PC-9 (cell line): ENCODE measurements at regions not wholly inside any gene's neighbourhood (a gene's known extent, or its start where the extent isn't known, plus 50 kb on each side); places are given as distances from the start of the nearest gene placed in this dataset.

Source experiments
- EZH2 ChIP-seq: fragments of 200-600 bp; sonication (generic); IDR thresholded peaks from 2 replicates; pipeline ENCODE4 v1.8.0; 2017; ENCODE audit warnings: antibody characterized with exemption, low read depth
- TF ChIP-seq, protein P1 (sequence below): fragments of 200-600 bp; sonication (generic); conservative IDR thresholded peaks from 2 replicates; pipeline ENCODE4 v1.6.1; 2017; ENCODE audit warnings: mixed run types, antibody characterized with exemption, mild to moderate bottlenecking, moderate library complexity

DNA sequence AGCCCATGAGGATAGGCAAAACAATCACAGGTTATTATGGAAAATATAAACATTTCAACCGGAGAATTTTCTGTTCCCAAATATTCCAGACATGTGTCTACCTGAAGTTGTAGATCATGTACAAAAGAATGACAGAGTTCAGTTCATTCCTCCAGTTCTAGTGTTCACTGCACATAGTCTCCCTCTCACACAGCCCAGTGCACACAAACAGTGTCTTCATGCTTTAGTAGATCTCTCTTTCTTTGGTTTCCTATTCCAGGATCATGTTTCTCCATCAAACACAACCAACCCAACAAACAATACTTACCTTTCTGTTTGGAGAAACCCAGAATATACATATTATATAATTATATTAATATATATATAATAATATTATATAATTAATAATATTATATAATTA lies 671.9 kb downstream of the TRIML1 start:
- TF ChIP-seq, protein P1, sequence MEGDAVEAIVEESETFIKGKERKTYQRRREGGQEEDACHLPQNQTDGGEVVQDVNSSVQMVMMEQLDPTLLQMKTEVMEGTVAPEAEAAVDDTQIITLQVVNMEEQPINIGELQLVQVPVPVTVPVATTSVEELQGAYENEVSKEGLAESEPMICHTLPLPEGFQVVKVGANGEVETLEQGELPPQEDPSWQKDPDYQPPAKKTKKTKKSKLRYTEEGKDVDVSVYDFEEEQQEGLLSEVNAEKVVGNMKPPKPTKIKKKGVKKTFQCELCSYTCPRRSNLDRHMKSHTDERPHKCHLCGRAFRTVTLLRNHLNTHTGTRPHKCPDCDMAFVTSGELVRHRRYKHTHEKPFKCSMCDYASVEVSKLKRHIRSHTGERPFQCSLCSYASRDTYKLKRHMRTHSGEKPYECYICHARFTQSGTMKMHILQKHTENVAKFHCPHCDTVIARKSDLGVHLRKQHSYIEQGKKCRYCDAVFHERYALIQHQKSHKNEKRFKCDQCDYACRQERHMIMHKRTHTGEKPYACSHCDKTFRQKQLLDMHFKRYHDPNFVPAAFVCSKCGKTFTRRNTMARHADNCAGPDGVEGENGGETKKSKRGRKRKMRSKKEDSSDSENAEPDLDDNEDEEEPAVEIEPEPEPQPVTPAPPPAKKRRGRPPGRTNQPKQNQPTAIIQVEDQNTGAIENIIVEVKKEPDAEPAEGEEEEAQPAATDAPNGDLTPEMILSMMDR = no peak
- TF ChIP-seq EZH2 = no peak
